ENCODE measurements at regions not wholly inside any gene's neighbourhood (a gene's known extent, or its start where the extent isn't known, plus 50 kb on each side); places are given as distances from the start of the nearest gene placed in this dataset.

DNA sequence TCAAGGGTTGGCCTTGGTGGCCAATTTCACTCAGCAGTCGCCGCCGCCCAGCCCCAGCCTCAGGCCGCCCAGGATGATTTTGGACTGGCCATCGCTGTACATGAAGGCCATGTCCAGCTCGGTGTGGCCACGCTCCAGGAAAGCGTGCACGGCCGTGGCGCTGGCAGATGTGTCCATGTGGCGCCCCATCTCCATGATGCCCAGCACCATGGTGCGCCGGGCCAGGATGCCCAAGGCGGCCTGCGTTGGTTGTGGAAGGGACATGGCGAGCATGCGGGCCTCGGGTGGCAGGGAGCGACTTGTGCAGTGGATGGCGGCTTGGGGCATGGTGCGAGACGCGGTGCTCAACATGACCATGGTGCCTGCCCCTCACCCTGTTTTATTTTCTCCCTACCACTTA is 55.4 kb downstream of the ZCCHC12 start:
- TF ChIP-seq, protein P1, sequence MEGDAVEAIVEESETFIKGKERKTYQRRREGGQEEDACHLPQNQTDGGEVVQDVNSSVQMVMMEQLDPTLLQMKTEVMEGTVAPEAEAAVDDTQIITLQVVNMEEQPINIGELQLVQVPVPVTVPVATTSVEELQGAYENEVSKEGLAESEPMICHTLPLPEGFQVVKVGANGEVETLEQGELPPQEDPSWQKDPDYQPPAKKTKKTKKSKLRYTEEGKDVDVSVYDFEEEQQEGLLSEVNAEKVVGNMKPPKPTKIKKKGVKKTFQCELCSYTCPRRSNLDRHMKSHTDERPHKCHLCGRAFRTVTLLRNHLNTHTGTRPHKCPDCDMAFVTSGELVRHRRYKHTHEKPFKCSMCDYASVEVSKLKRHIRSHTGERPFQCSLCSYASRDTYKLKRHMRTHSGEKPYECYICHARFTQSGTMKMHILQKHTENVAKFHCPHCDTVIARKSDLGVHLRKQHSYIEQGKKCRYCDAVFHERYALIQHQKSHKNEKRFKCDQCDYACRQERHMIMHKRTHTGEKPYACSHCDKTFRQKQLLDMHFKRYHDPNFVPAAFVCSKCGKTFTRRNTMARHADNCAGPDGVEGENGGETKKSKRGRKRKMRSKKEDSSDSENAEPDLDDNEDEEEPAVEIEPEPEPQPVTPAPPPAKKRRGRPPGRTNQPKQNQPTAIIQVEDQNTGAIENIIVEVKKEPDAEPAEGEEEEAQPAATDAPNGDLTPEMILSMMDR (IDR thresholded peaks at IDR 0.05; ENCODE audit: extremely low read depth, missing control alignments), result no peak
- DNase-seq (ENCODE audit: low spot score), result no peak

DNA sequence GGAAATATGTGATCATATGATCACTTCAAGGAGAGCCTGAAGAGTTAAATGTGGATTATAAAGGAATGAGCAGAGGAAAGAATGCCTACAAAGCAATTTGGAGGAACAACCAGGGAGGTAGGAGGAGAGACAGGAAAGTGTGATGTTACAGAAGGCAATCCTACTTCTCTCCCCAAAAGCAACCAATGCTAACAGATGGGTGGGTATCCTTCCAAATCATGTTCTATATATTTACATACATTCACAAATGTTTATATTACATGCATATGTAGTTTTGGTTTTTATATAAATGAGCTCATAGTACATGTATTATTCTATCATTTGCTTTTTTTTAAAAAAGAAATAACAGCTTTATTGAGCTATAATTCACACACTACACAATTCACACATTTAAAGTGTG is 56.0 kb downstream of the ZCCHC12 start:
- DNase-seq (ENCODE audit: low spot score), result no peak
- TF ChIP-seq, protein P1 (IDR thresholded peaks at IDR 0.05; ENCODE audit: extremely low read depth, missing control alignments), result no peak

DNA sequence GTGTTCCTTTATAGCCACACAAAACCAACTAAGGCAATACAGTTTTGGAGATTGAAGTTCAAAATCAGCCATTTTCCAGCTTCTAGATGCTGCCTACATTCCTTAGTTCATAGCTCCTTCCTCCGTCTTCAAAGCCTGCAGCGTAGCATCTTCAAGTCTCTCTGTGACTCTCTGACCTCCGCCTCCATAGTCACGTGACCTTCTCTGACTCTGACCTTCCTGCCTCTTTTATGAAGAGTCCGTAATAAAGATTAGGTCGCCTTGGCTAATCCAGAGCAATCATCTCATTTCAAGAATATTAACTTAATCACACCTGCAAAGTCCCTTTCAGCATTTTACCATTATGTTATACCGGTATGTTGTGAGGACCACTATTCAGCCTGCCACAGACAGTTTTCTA is 60.4 kb downstream of the ZCCHC12 start:
- DNase-seq (ENCODE audit: low spot score), result no peak
- TF ChIP-seq, protein P1 (IDR thresholded peaks at IDR 0.05; ENCODE audit: extremely low read depth, missing control alignments), result no peak

DNA sequence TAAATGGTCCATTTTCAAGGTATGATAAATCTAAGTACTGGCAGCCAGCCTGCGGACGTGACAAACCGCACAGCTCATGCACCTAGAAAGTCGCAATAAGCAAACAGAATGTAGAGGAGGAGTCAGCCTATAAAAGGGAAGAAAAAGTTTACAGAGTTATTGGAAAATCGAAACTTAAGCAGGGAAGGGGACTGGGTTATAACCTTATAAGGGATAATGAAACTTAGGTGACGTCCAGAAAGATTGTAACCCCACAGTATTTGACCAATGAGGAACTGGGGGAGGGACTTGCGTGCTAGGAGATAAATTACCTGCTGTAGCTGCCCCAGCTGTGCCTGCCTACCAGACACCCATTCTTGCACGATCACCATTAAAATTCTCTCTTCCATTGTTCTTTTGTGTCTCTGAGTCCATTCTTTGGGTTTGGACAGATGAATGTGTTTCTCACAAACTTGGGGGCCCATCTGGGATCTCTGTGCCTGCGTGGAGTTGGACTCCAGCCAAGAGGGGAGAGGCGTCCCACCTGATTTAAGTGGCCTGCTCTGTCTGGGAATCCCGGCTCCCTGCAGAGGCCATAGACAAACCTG is 61.0 kb downstream of the ZCCHC12 start:
- DNase-seq (ENCODE audit: low spot score), result no peak
- TF ChIP-seq, protein P1 (IDR thresholded peaks at IDR 0.05; ENCODE audit: extremely low read depth, missing control alignments), result no peak

DNA sequence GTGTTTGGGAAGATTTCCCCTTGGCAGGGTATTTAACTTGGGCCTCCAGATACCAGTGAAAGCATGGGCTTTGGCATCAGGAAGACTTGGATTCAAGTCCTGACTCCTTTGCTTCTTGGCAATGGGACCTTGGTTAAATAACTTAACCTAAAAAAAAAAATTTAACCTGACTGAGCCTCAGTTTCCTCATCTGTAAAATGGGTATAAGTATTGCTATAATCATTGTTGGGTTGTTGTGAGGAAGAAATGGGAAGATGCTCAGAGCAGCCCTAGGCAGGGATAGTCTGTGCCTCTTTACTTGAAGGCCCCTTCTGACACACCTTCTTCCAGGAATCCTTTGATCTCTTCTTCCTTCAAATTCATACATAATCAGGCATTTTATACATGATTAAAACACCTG is 70.3 kb downstream of the ZCCHC12 start:
- no peak for DNase-seq (ENCODE audit: low spot score)
- TF ChIP-seq, protein P1 (IDR thresholded peaks at IDR 0.05; ENCODE audit: extremely low read depth, missing control alignments), result no peak

DNA sequence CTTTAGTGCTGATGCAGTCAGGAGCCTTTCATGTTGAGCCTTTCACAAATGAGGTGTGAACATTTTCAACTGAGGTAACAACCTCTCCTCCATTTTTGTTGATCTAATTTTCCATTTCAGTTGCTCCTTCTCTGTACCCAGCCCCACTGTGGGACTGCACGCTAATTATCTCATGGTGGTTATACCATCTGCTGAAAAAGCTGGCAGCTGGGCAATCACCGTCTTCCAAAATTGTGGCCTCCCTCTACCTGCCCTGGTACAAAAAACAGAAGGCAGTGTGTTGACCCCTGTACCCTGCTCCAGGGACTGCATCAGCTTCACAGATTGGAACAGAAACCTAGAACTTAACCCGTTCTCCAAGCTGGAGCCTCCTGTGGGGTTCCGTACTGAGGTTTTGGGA is 72.4 kb upstream of the LONRF3 start:
- TF ChIP-seq, protein P1 (IDR thresholded peaks at IDR 0.05; ENCODE audit: extremely low read depth, missing control alignments), result no peak
- no peak for DNase-seq (ENCODE audit: low spot score)

DNA sequence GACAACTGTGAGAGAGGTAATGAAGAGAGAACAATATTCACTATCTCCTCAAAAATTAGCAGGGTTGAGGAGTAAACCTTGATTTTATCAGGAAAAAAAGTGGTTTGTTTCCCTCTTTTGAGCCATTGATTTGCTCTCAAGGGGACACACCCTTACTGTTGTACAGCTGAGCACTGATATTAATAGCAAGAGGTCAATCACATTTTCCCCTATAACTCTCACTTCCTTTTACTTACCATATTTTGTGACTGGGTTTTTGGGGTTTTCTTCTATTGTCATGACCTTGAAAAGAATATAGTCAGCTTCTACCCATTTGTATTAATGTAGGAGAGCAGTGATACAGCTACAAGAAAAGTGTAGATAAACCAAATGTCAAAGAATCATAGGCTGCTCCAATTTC is 70.2 kb upstream of the LONRF3 start:
- TF ChIP-seq, protein P1 (IDR thresholded peaks at IDR 0.05; ENCODE audit: extremely low read depth, missing control alignments), result no peak
- peak; percentile 8 for DNase-seq (ENCODE audit: low spot score)
